ENCODE measurements at regions not wholly inside any gene's neighbourhood (a gene's known extent, or its start where the extent isn't known, plus 50 kb on each side); places are given as distances from the start of the nearest gene placed in this dataset.

DNA sequence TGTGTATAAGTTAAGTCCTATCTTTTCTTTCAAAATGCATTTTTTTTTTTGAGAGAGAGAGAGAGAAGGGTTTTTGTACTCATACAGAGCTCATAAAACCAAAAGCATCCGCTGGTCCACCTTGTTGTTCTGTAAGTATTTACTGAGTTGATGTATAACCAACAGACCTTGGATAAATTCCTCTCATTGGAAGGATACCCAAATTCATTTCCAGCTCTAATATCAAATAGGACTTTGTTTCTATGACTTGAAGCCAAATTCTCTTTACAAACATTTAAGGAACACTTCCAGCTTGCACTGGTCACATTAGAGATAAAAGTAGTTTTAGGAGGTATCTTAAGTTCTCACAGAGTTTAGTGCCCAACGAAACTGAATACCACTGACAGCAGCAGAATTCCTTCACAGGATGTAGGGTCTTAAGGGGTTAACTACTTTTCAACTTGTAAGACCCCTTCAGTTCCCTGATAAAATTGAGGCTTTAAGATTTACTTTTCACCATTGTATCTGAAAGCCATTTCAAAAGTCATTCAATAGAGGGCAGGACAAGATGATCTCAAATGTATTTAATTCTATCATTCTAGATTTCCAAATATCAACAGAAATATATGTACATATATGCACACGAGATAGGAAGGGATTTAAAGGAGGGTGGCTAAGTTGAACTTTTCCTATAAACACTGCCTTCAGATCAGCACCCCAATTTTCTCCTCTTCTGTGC is 1398.5 kb upstream of the CELF4 start:
- Histone ChIP-seq H3K4me3 (no peak overlapping the region), H3K36me3 (ENCODE audit: insufficient read depth) (no peaks in the 10 kb centered on the region), H4K20me1 (replicated peaks; ENCODE audit: insufficient read depth) (no peaks in the 10 kb centered on the region), H2AFZ (no peak overlapping the region; the same call in 1 of the 2 replicates), H3K4me2 (peak overlapping the region; percentile 37), H3K79me2 (replicated peaks; ENCODE audit: insufficient read depth) (no peaks in the 10 kb centered on the region), H3K9me2 (ENCODE audit: insufficient read depth) (0 out of 2 replicates have a peak, but pooled peaks cover 5% of the 10 kb centered on the region), H3K4me1 (ENCODE audit: insufficient read depth) (peaks cover 40% of the 10 kb centered on the region), H3K27me3 (ENCODE audit: insufficient read depth) (no peaks in the 10 kb centered on the region), H3K27ac (ENCODE audit: low read depth) (no peak overlapping the region), H3F3A (replicated peaks; ENCODE audit: low read depth) (no peaks in the 10 kb centered on the region)
- DNase-seq (ENCODE audit: low spot score): no peak
- ATAC-seq: no peak
- no peak for TF ChIP-seq EZH2phosphoT487 (IDR thresholded peaks at IDR 0.05; ENCODE audit: unreplicated experiment)
- TF ChIP-seq, protein P1, sequence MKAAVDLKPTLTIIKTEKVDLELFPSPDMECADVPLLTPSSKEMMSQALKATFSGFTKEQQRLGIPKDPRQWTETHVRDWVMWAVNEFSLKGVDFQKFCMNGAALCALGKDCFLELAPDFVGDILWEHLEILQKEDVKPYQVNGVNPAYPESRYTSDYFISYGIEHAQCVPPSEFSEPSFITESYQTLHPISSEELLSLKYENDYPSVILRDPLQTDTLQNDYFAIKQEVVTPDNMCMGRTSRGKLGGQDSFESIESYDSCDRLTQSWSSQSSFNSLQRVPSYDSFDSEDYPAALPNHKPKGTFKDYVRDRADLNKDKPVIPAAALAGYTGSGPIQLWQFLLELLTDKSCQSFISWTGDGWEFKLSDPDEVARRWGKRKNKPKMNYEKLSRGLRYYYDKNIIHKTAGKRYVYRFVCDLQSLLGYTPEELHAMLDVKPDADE (IDR thresholded peaks at IDR 0.05): no peak
- no peak for TF ChIP-seq JUNB (IDR thresholded peaks at IDR 0.05; ENCODE audit: unreplicated experiment)
- TF ChIP-seq, protein P2, sequence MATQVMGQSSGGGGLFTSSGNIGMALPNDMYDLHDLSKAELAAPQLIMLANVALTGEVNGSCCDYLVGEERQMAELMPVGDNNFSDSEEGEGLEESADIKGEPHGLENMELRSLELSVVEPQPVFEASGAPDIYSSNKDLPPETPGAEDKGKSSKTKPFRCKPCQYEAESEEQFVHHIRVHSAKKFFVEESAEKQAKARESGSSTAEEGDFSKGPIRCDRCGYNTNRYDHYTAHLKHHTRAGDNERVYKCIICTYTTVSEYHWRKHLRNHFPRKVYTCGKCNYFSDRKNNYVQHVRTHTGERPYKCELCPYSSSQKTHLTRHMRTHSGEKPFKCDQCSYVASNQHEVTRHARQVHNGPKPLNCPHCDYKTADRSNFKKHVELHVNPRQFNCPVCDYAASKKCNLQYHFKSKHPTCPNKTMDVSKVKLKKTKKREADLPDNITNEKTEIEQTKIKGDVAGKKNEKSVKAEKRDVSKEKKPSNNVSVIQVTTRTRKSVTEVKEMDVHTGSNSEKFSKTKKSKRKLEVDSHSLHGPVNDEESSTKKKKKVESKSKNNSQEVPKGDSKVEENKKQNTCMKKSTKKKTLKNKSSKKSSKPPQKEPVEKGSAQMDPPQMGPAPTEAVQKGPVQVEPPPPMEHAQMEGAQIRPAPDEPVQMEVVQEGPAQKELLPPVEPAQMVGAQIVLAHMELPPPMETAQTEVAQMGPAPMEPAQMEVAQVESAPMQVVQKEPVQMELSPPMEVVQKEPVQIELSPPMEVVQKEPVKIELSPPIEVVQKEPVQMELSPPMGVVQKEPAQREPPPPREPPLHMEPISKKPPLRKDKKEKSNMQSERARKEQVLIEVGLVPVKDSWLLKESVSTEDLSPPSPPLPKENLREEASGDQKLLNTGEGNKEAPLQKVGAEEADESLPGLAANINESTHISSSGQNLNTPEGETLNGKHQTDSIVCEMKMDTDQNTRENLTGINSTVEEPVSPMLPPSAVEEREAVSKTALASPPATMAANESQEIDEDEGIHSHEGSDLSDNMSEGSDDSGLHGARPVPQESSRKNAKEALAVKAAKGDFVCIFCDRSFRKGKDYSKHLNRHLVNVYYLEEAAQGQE (IDR thresholded peaks at IDR 0.05; ENCODE audit: unreplicated experiment): no peak
- no peak for TF ChIP-seq EZH2 (IDR thresholded peaks at IDR 0.05; ENCODE audit: low read depth, unreplicated experiment)
- H3K36me3 Mint-ChIP-seq (ENCODE audit: low read depth): no peaks in the 10 kb centered on the region
- H3K27ac Mint-ChIP-seq: no peak overlapping the region
- peaks cover 32% of the 10 kb centered on the region for H3K4me1 Mint-ChIP-seq
- no peak overlapping the region for H3K4me3 Mint-ChIP-seq
- no peaks in the 10 kb centered on the region for H3K27me3 Mint-ChIP-seq (ENCODE audit: insufficient read depth, low read depth, poor library complexity)
- H3K9me3 Mint-ChIP-seq: no peaks in the 10 kb centered on the region

GRCh38 chr18:38961880-38962279 is 1396.3 kb upstream of the CELF4 start:
- H3K27ac Mint-ChIP-seq: peak overlapping the region; percentile 77; the same call in 1 of the 2 replicates
- Histone ChIP-seq H4K20me1 (replicated peaks; ENCODE audit: insufficient read depth) (no peaks in the 10 kb centered on the region), H3K4me2 (peak overlapping the region; percentile 39), H3K79me2 (replicated peaks; ENCODE audit: insufficient read depth) (no peaks in the 10 kb centered on the region), H3K36me3 (ENCODE audit: insufficient read depth) (no peaks in the 10 kb centered on the region), H2AFZ (peak overlapping the region; percentile 19; the same call in 1 of the 2 replicates), H3K9me2 (ENCODE audit: insufficient read depth) (0 out of 2 replicates have a peak, but pooled peaks cover under 1% of the 10 kb centered on the region), H3K27me3 (ENCODE audit: insufficient read depth) (no peaks in the 10 kb centered on the region), H3K27ac (ENCODE audit: low read depth) (no peak overlapping the region), H3K4me3 (no peak overlapping the region), H3K4me1 (ENCODE audit: insufficient read depth) (peaks cover 40% of the 10 kb centered on the region), H3F3A (replicated peaks; ENCODE audit: low read depth) (no peaks in the 10 kb centered on the region)
- DNase-seq (ENCODE audit: low spot score) (peak; percentile 61), ATAC-seq (peak; percentile 73)
- H3K9me3 Mint-ChIP-seq: no peaks in the 10 kb centered on the region
- peaks cover 37% of the 10 kb centered on the region for H3K4me1 Mint-ChIP-seq
- no peaks in the 10 kb centered on the region for H3K27me3 Mint-ChIP-seq (ENCODE audit: insufficient read depth, low read depth, poor library complexity)
- no peak overlapping the region for H3K4me3 Mint-ChIP-seq
- no peaks in the 10 kb centered on the region for H3K36me3 Mint-ChIP-seq (ENCODE audit: low read depth)
- no peak for TF ChIP-seq CTCF (conservative IDR thresholded peaks at IDR 0.05; ENCODE audit: low read depth in 2 of 2)
- TF ChIP-seq, protein P2 (IDR thresholded peaks at IDR 0.05; ENCODE audit: unreplicated experiment): no peak
- no peak for TF ChIP-seq ZNF114 (CRISPR knock-in tag; IDR thresholded peaks at IDR 0.05)
- no peak for TF ChIP-seq ZNF331 (CRISPR knock-in tag; IDR thresholded peaks at IDR 0.05; ENCODE audit: low read depth)
- TF ChIP-seq NANOG (IDR thresholded peaks at IDR 0.05; ENCODE audit: borderline replicate concordance): no peak

Measured in GM23338 (cell line).